Mesenchymal stem cell (in vitro differentiated cells and primary cell): ENCODE measurements at regions not wholly inside any gene's neighbourhood (a gene's known extent, or its start where the extent isn't known, plus 50 kb on each side); places are given as distances from the start of the nearest gene placed in this dataset.

Source experiments
- DNase-seq: peaks from one replicate; pipeline ENCODE4 v3.0.0-alpha.2; 2013
- H2AFZ ChIP-seq: one replicate; pipeline ENCODE4 v1.6.1; 2013; ENCODE audit warnings: low read depth, mild to moderate bottlenecking, control low read depth, inconsistent platforms, low read length, moderate library complexity
- H2AK5ac ChIP-seq: 2 replicates; pipeline ENCODE4 v1.6.1; 2013; ENCODE audit warnings: low read length, moderate library complexity, mild to moderate bottlenecking, inconsistent platforms; ENCODE audit not compliant: severe bottlenecking
- H2BK120ac ChIP-seq: one replicate; pipeline ENCODE4 v1.6.1; 2013; ENCODE audit warnings: low read depth, mild to moderate bottlenecking, inconsistent platforms, low read length, moderate library complexity
- H2BK12ac ChIP-seq, 2 experiments: one replicate each; pipeline ENCODE4 v1.6.1; 2013; ENCODE audit warnings: inconsistent platforms in 2 of 2, low read length in 2 of 2, mild to moderate bottlenecking in 2 of 2, moderate library complexity in 2 of 2, control low read depth in 1 of 2
- H2BK15ac ChIP-seq: one replicate; pipeline ENCODE4 v1.6.1; 2013; ENCODE audit warnings: mild to moderate bottlenecking, low read depth, inconsistent platforms; ENCODE audit not compliant: poor library complexity, severe bottlenecking
- H2BK5ac ChIP-seq: 2 replicates; pipeline ENCODE4 v1.6.1; 2013; ENCODE audit warnings: low read depth, mild to moderate bottlenecking, low read length, control low read depth, inconsistent platforms; ENCODE audit not compliant: poor library complexity, severe bottlenecking
- H3K14ac ChIP-seq, 2 experiments: one replicate each; pipeline ENCODE4 v1.6.1; 2013; ENCODE audit warnings: inconsistent platforms in 2 of 2, low read length in 2 of 2, control low read depth in 1 of 2, mild to moderate bottlenecking in 1 of 2, moderate library complexity in 1 of 2
- H3K18ac ChIP-seq, 2 experiments: one replicate each; pipeline ENCODE4 v1.6.1; 2013; ENCODE audit warnings: inconsistent platforms in 2 of 2, low read length in 2 of 2, control low read depth in 1 of 2, low read depth in 1 of 2, mild to moderate bottlenecking in 1 of 2
- H3K23ac ChIP-seq, 2 experiments: one replicate each; pipeline ENCODE4 v1.6.1; 2013; ENCODE audit warnings: inconsistent platforms in 2 of 2, low read length in 2 of 2, mild to moderate bottlenecking in 2 of 2, moderate library complexity in 2 of 2, control low read depth in 1 of 2
- H3K27ac ChIP-seq: 2 replicates; pipeline ENCODE4 v1.5.1; 2013; ENCODE audit warnings: mild to moderate bottlenecking, moderate library complexity, low read length, control low read depth, inconsistent platforms; ENCODE audit not compliant: poor library complexity, severe bottlenecking
- H3K27me3 ChIP-seq, 2 experiments: 2 replicates each; pipeline versions ENCODE4 v1.6.1 to v1.7.0; 2013; ENCODE audit warnings: low read length in 2 of 2, mild to moderate bottlenecking in 2 of 2, moderate library complexity in 2 of 2, control low read depth in 1 of 2, inconsistent platforms in 1 of 2; ENCODE audit not compliant: control insufficient read depth in 1 of 2, insufficient read depth in 1 of 2
- H3K36me3 ChIP-seq, 2 experiments: 2 replicates each; pipeline versions ENCODE4 v1.6.1 to v1.7.0; 2013; ENCODE audit warnings: low read length in 2 of 2, control low read depth in 1 of 2, inconsistent platforms in 1 of 2, low read depth in 1 of 2, mild to moderate bottlenecking in 1 of 2; ENCODE audit not compliant: insufficient read depth in 2 of 2, control insufficient read depth in 1 of 2
- H3K4ac ChIP-seq, 2 experiments: one replicate each; pipeline ENCODE4 v1.6.1; 2013; ENCODE audit warnings: inconsistent platforms in 2 of 2, low read length in 2 of 2, mild to moderate bottlenecking in 2 of 2, moderate library complexity in 2 of 2, control low read depth in 1 of 2, low read depth in 1 of 2
- H3K4me1 ChIP-seq: 2 replicates; pipeline ENCODE4 v1.6.1; 2013; ENCODE audit warnings: low read depth, low read length, control low read depth; ENCODE audit not compliant: control insufficient read depth, insufficient read depth
- H3K4me2 ChIP-seq: 2 replicates; pipeline ENCODE4 v1.6.1; 2013; ENCODE audit warnings: low read length, mild to moderate bottlenecking, inconsistent platforms; ENCODE audit not compliant: poor library complexity, severe bottlenecking
- H3K4me3 ChIP-seq, 2 experiments: 2 replicates each; pipeline versions ENCODE4 v1.5.1 to v1.7.0; 2013; ENCODE audit warnings: low read length in 2 of 2, mild to moderate bottlenecking in 2 of 2, control low read depth in 1 of 2, low read depth in 1 of 2; ENCODE audit not compliant: insufficient read depth in 1 of 2
- H3K79me1 ChIP-seq: replicated peaks from 2 replicates; pipeline ENCODE4 v1.6.1; 2013; ENCODE audit warnings: mild to moderate bottlenecking, control low read depth, low read length, inconsistent platforms; ENCODE audit not compliant: poor library complexity, severe bottlenecking
- H3K9ac ChIP-seq: 2 replicates; pipeline ENCODE4 v1.7.0; 2013; ENCODE audit warnings: mild to moderate bottlenecking, low read length, moderate library complexity
- H3K9me3 ChIP-seq: 2 replicates; pipeline ENCODE4 v1.7.0; 2013; ENCODE audit warnings: mild to moderate bottlenecking, low read length; ENCODE audit not compliant: control insufficient read depth
- H4K8ac ChIP-seq: one replicate; pipeline ENCODE4 v1.6.1; 2013; ENCODE audit warnings: inconsistent platforms, mild to moderate bottlenecking, low read length, moderate library complexity
- H4K91ac ChIP-seq: one replicate; pipeline ENCODE4 v1.6.1; 2013; ENCODE audit warnings: mild to moderate bottlenecking, low read length, inconsistent platforms
- WGBS: methylation state at CpG from one replicate; pipeline ENCODE4 v1.1.7; 2013; ENCODE audit warnings: mixed read lengths; 5-methylcytosine and 5-hydroxymethylcytosine counted together

GRCh38 chr4:165627548-165627947, 245.5 kb upstream of the TLL1 start:
- no peak for DNase-seq
- Histone ChIP-seq H3K79me1 (no peaks in the 10 kb centered on the region), H3K27me3 (no peaks in the 10 kb centered on the region), H4K91ac (no peak overlapping the region), H2BK120ac (no peak overlapping the region), H3K23ac (no peak overlapping the region), H3K27ac (no peak overlapping the region), H3K18ac (no peak overlapping the region), H4K8ac (no peak overlapping the region), H3K14ac (no peak overlapping the region), H2AFZ (no peak overlapping the region), H2BK5ac (no peak overlapping the region), H3K4me1 (peaks cover 2% of the 10 kb centered on the region), H3K9ac (no peak overlapping the region), H3K4ac (no peak overlapping the region), H2AK5ac (no peak overlapping the region), H3K4me3 (no peak overlapping the region), H2BK12ac (no peak overlapping the region), H3K4me2 (no peak overlapping the region), H2BK15ac (no peak overlapping the region), H3K36me3 (no peaks in the 10 kb centered on the region), H3K9me3 (no peaks in the 10 kb centered on the region)
- 96% methylated on average over 4 of the region's 5 CpGs for WGBS

GRCh38 chr4:165628572-165628971, 244.5 kb upstream of the TLL1 start:
- H3K23ac ChIP-seq = no peak overlapping the region
- H3K27me3 ChIP-seq = no peaks in the 10 kb centered on the region
- no peak overlapping the region for H2AFZ ChIP-seq
- H3K4ac ChIP-seq = no peak overlapping the region
- DNase-seq = no peak
- no peak overlapping the region for H2BK12ac ChIP-seq
- no peak overlapping the region for H3K9ac ChIP-seq
- H3K4me3 ChIP-seq = no peak overlapping the region
- H4K91ac ChIP-seq = no peak overlapping the region
- H3K14ac ChIP-seq = no peak overlapping the region
- H2BK15ac ChIP-seq = no peak overlapping the region
- no peak overlapping the region for H2BK5ac ChIP-seq
- no peak overlapping the region for H2AK5ac ChIP-seq
- no peak overlapping the region for H3K4me2 ChIP-seq
- 95% methylated on average over 2 of the region's 3 CpGs for WGBS
- H3K36me3 ChIP-seq = no peaks in the 10 kb centered on the region
- H3K9me3 ChIP-seq = no peaks in the 10 kb centered on the region
- peaks cover 1% of the 10 kb centered on the region for H3K4me1 ChIP-seq
- no peak overlapping the region for H4K8ac ChIP-seq
- H3K79me1 ChIP-seq = no peaks in the 10 kb centered on the region
- no peak overlapping the region for H2BK120ac ChIP-seq
- no peak overlapping the region for H3K27ac ChIP-seq
- no peak overlapping the region for H3K18ac ChIP-seq

DNA sequence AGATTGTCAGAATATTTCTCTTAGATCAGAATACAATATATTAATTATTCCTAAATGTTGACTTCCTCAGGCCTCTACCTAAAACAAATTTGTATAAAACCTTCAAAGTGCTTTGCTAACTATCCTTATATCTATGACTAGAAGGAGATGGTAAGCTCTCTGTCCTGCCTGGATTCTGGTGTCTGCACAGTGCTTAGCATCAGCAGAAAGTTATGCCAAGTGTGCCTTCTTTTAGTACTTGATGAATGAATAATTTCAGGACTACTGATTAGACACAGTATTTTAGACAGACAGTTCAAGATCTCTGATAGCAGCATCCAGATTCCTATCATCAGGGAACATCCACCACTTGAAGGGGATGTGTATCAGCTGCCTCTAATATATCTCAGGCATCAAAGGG, 242.4 kb upstream of the TLL1 start:
- H3K36me3 ChIP-seq = no peaks in the 10 kb centered on the region
- no peaks in the 10 kb centered on the region for H3K79me1 ChIP-seq
- no peak overlapping the region for H2AK5ac ChIP-seq
- no peak overlapping the region for H3K4ac ChIP-seq
- H3K27ac ChIP-seq = no peak overlapping the region
- no peak overlapping the region for H3K14ac ChIP-seq
- no peaks in the 10 kb centered on the region for H3K4me1 ChIP-seq
- peaks cover 8% of the 10 kb centered on the region for H3K9me3 ChIP-seq
- H2BK15ac ChIP-seq = no peak overlapping the region
- H2BK120ac ChIP-seq = no peak overlapping the region
- no peak overlapping the region for H4K91ac ChIP-seq
- DNase-seq = no peak
- H4K8ac ChIP-seq = no peak overlapping the region
- H3K23ac ChIP-seq = no peak overlapping the region
- H3K4me2 ChIP-seq = no peak overlapping the region
- H3K18ac ChIP-seq = no peak overlapping the region
- no peak overlapping the region for H3K4me3 ChIP-seq
- H3K27me3 ChIP-seq = no peaks in the 10 kb centered on the region
- H2BK12ac ChIP-seq = no peak overlapping the region
- H3K9ac ChIP-seq = no peak overlapping the region
- no peak overlapping the region for H2BK5ac ChIP-seq
- no peak overlapping the region for H2AFZ ChIP-seq

DNA sequence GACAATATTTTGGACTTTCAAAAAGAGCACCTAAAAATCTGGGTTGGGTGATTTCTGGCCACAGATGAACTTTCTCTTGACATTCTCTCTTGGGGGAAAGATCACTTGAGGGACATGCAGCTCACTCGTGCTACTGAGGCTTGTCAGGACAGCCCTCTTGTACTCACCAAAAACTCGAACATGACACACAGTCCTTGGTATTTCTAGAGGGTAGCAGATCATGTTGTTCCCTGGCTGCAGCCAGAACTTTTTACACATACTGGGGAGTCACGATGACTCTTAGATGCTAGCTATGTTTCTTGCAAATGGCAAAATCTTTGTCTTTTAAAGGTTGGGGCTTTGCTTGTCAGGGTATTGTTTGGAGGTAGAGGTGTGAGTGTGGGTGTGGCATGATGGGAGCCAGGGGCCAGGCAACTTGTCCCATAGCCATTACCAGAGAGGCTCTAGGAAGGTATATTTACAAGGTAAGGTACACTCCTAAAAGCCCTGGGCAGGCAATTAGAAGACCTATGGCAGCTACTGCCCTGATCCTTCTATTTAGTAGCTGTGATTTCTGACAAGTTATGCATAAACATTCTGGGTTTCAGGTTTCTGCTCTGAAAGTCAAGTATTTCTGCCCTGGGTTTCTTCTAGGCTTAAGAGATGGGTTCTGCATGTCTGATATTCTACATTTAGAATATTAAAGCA, 241.7 kb upstream of the TLL1 start:
- Histone ChIP-seq H4K8ac (no peak overlapping the region), H2AK5ac (no peak overlapping the region), H3K79me1 (no peaks in the 10 kb centered on the region), H3K23ac (no peak overlapping the region), H2BK5ac (no peak overlapping the region), H3K27ac (no peak overlapping the region), H3K14ac (no peak overlapping the region), H2BK120ac (no peak overlapping the region), H3K4ac (no peak overlapping the region), H2BK15ac (no peak overlapping the region), H3K9ac (no peak overlapping the region), H2AFZ (no peak overlapping the region), H3K9me3 (peaks cover 8% of the 10 kb centered on the region), H3K27me3 (no peaks in the 10 kb centered on the region), H2BK12ac (no peak overlapping the region), H3K36me3 (no peaks in the 10 kb centered on the region), H3K18ac (no peak overlapping the region), H4K91ac (no peak overlapping the region), H3K4me3 (no peak overlapping the region), H3K4me1 (no peaks in the 10 kb centered on the region), H3K4me2 (no peak overlapping the region)
- 75% methylated on average over 3 of the region's 3 CpGs for WGBS
- no peak for DNase-seq
